Neuronal stem cell (in vitro differentiated cells): ENCODE measurements at regions not wholly inside any gene's neighbourhood (a gene's known extent, or its start where the extent isn't known, plus 50 kb on each side); places are given as distances from the start of the nearest gene placed in this dataset.

Experiments
- DNase-seq: peaks from one replicate; pipeline ENCODE4 v3.0.0-alpha.2; 2013; ENCODE audit warnings: low spot score
- H2AFZ ChIP-seq: one replicate; pipeline ENCODE4 v1.6.1; 2013; ENCODE audit warnings: mild to moderate bottlenecking, low read length, inconsistent platforms
- H2AK5ac ChIP-seq: 2 replicates; pipeline ENCODE4 v1.6.1; 2013; ENCODE audit warnings: low read depth, mild to moderate bottlenecking, inconsistent platforms, low read length, moderate library complexity, mixed read lengths
- H2BK120ac ChIP-seq: 2 replicates; pipeline ENCODE4 v1.6.1; 2013; ENCODE audit warnings: low read depth, mild to moderate bottlenecking, inconsistent platforms, low read length, moderate library complexity, mixed read lengths
- H2BK12ac ChIP-seq: one replicate; pipeline ENCODE4 v1.6.1; 2013; ENCODE audit warnings: low read length, inconsistent platforms
- H2BK15ac ChIP-seq: 2 replicates; pipeline ENCODE4 v1.6.1; 2013; ENCODE audit warnings: mild to moderate bottlenecking, low read length, inconsistent platforms, mixed read lengths
- H2BK5ac ChIP-seq: one replicate; pipeline ENCODE4 v1.6.1; 2013; ENCODE audit warnings: inconsistent platforms, mild to moderate bottlenecking, low read length, moderate library complexity
- H3K14ac ChIP-seq: one replicate; pipeline ENCODE4 v1.6.1; 2013; ENCODE audit warnings: low read length, inconsistent platforms
- H3K18ac ChIP-seq: 2 replicates; pipeline ENCODE4 v1.6.1; 2013; ENCODE audit warnings: low read length, inconsistent platforms
- H3K23ac ChIP-seq: 2 replicates; pipeline ENCODE4 v1.6.1; 2013; ENCODE audit warnings: low read depth, mild to moderate bottlenecking, mixed read lengths, low read length, inconsistent platforms; ENCODE audit not compliant: poor library complexity
- H3K27ac ChIP-seq: replicated peaks from 3 replicates; pipeline ENCODE4 v1.5.1; 2013; ENCODE audit warnings: low read length, inconsistent platforms
- H3K27me3 ChIP-seq, 3 experiments: 2 replicates each; pipeline ENCODE4 v1.6.1; 2013; ENCODE audit warnings: low read length in 3 of 3, mild to moderate bottlenecking in 2 of 3, inconsistent platforms in 1 of 3, low read depth in 1 of 3, mixed read lengths in 1 of 3, moderate library complexity in 1 of 3; ENCODE audit not compliant: control insufficient read depth in 3 of 3, insufficient read depth in 3 of 3
- H3K36me3 ChIP-seq, 2 donors: replicated peaks in 1 of 2; 2 replicates each; pipeline ENCODE4 v1.6.1; 2013; ENCODE audit warnings: low read length in 2 of 2; ENCODE audit not compliant: control insufficient read depth in 2 of 2, insufficient read depth in 2 of 2
- H3K4ac ChIP-seq: 2 replicates; pipeline ENCODE4 v1.6.1; 2013; ENCODE audit warnings: inconsistent platforms, mild to moderate bottlenecking, low read length, moderate library complexity
- H3K4me1 ChIP-seq, 2 donors: 1 replicate in 1 of 2; 2 replicates in 1 of 2; pipeline ENCODE4 v1.6.1; 2013; ENCODE audit warnings: low read length in 2 of 2, low read depth in 1 of 2; ENCODE audit not compliant: control insufficient read depth in 2 of 2, insufficient read depth in 1 of 2
- H3K4me2 ChIP-seq: one replicate; pipeline ENCODE4 v1.6.1; 2013; ENCODE audit warnings: mild to moderate bottlenecking, low read length, inconsistent platforms; ENCODE audit not compliant: insufficient read depth, poor library complexity, severe bottlenecking
- H3K4me3 ChIP-seq, 2 donors: 2 replicates each; pipeline ENCODE4 v1.5.1; 2013; ENCODE audit warnings: low read length in 2 of 2, mild to moderate bottlenecking in 2 of 2, inconsistent platforms in 1 of 2, moderate library complexity in 1 of 2
- H3K79me1 ChIP-seq: one replicate; pipeline ENCODE4 v1.6.1; 2013; ENCODE audit warnings: low read depth, mild to moderate bottlenecking, inconsistent platforms, low read length, moderate library complexity
- H3K9ac ChIP-seq: one replicate; pipeline ENCODE4 v1.6.1; 2013; ENCODE audit warnings: mild to moderate bottlenecking, low read depth, low read length, inconsistent platforms; ENCODE audit not compliant: poor library complexity
- H3K9me3 ChIP-seq, 2 donors: replicated peaks in 1 of 2; 2 replicates each; pipeline versions ENCODE3 to v1.6.1; 2013; ENCODE audit warnings: low read length in 2 of 2, mild to moderate bottlenecking in 2 of 2, inconsistent platforms in 1 of 2, low read depth in 1 of 2, mixed read lengths in 1 of 2, moderate library complexity in 1 of 2; ENCODE audit not compliant: control insufficient read depth in 2 of 2, insufficient read depth in 1 of 2
- H4K8ac ChIP-seq: one replicate; pipeline ENCODE4 v1.6.1; 2013; ENCODE audit warnings: low read depth, mild to moderate bottlenecking, inconsistent platforms, low read length, moderate library complexity
- H4K91ac ChIP-seq: one replicate; pipeline ENCODE4 v1.6.1; 2013; ENCODE audit warnings: low read length, low read depth, mild to moderate bottlenecking, inconsistent platforms; ENCODE audit not compliant: poor library complexity
- WGBS, 2 donors: extraction: QIAGEN DNeasy Blood & Tissue Kit; methylation state at CpG; one replicate each; pipeline ENCODE4 v1.1.7; 2013; ENCODE audit warnings: missing lambda C conversion rate in 2 of 2, mixed read lengths in 1 of 2; ENCODE audit not compliant: insufficient read length in 2 of 2, insufficient replicate concordance in 1 of 2; ENCODE audit errors: extremely low coverage in 2 of 2; 5-methylcytosine and 5-hydroxymethylcytosine counted together

DNA sequence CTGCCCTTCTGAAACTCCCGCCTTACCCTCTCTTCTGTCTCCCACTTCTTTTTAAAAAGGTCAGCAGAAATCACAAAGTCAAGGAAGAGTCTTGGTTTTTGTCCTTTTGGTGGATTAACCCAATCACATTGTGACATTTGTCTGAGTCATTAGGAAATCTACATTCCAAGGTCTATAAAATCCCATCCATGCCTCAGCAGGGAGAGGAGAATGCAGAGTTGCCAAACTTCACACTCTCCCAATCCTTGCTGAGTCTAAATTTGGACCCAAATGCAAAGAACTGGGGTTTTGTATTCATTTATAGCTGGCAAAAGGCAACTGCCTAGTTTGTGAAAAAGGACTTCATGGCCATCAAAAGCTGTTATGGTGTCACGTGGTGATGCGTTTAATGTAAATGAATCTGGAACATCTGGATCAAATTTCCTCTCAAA is 67.9 kb downstream of the TMEM30B start:
- no peak overlapping the region for H3K14ac ChIP-seq
- no peak overlapping the region for H4K91ac ChIP-seq
- H3K4me3 ChIP-seq, result no peak overlapping the region
- H3K4me1 ChIP-seq, result peaks cover 0 to 3% of the 10 kb centered on the region in 2 donors
- no peak for DNase-seq
- no peak overlapping the region for H4K8ac ChIP-seq
- no peaks in the 10 kb centered on the region for H3K36me3 ChIP-seq
- no CpG with 5 or more reads among the region's 3 CpGs for WGBS, 2 donors
- no peak overlapping the region for H2AFZ ChIP-seq
- no peak overlapping the region for H2BK15ac ChIP-seq
- no peaks in the 10 kb centered on the region for H3K9me3 ChIP-seq
- H3K4ac ChIP-seq, result no peak overlapping the region
- H3K79me1 ChIP-seq, result no peaks in the 10 kb centered on the region
- H3K9ac ChIP-seq, result no peak overlapping the region
- H2AK5ac ChIP-seq, result no peak overlapping the region
- H2BK120ac ChIP-seq, result no peak overlapping the region
- no peak overlapping the region for H3K23ac ChIP-seq
- H3K18ac ChIP-seq, result no peak overlapping the region
- H3K4me2 ChIP-seq, result no peak overlapping the region
- H2BK5ac ChIP-seq, result no peak overlapping the region
- H3K27me3 ChIP-seq, result peaks cover 0 to 3% (median 0%) of the 10 kb centered on the region in 3 experiments
- no peak overlapping the region for H3K27ac ChIP-seq
- H2BK12ac ChIP-seq, result no peak overlapping the region

- H2AK5ac ChIP-seq, result no peak overlapping the region
- H3K79me1 ChIP-seq, result no peaks in the 10 kb centered on the region
- no peak overlapping the region for H4K8ac ChIP-seq
- no peak overlapping the region for H2BK5ac ChIP-seq
- no peak overlapping the region for H3K4ac ChIP-seq
- no peak overlapping the region for H3K9ac ChIP-seq
- H3K4me2 ChIP-seq, result no peak overlapping the region
- no peak overlapping the region for H3K14ac ChIP-seq
- DNase-seq, result no peak
- WGBS, 2 donors, result no CpG with 5 or more reads among the region's 1 CpG
- no peak overlapping the region for H2BK120ac ChIP-seq
- no peak overlapping the region for H3K18ac ChIP-seq
- no peak overlapping the region for H2BK12ac ChIP-seq
- H2AFZ ChIP-seq, result no peak overlapping the region
- no peak overlapping the region for H3K4me3 ChIP-seq
- no peaks in the 10 kb centered on the region for H3K36me3 ChIP-seq
- H3K9me3 ChIP-seq, result no peaks in the 10 kb centered on the region
- no peak overlapping the region for H3K27ac ChIP-seq
- no peak overlapping the region for H4K91ac ChIP-seq
- no peak overlapping the region for H2BK15ac ChIP-seq
- no peak overlapping the region for H3K23ac ChIP-seq
- H3K27me3 ChIP-seq, result peaks cover 0 to 3% (median 0%) of the 10 kb centered on the region in 3 experiments
- H3K4me1 ChIP-seq, result peaks cover 0 to 3% of the 10 kb centered on the region in 2 donors
Measured at GRCh38 chr14:61212546-61212945, 68.6 kb downstream of the TMEM30B start.

GRCh38 chr14:61211476-61212255 is 69.5 kb downstream of the TMEM30B start:
- H2BK15ac ChIP-seq, result no peak overlapping the region
- no peak overlapping the region for H2BK5ac ChIP-seq
- no peaks in the 10 kb centered on the region for H3K9me3 ChIP-seq
- DNase-seq, result no peak
- no peak overlapping the region for H2AFZ ChIP-seq
- H2BK12ac ChIP-seq, result no peak overlapping the region
- H3K9ac ChIP-seq, result no peak overlapping the region
- H3K27ac ChIP-seq, result no peak overlapping the region
- no peaks in the 10 kb centered on the region for H3K36me3 ChIP-seq
- no peak overlapping the region for H3K14ac ChIP-seq
- no peaks in the 10 kb centered on the region for H3K79me1 ChIP-seq
- H3K4me3 ChIP-seq, result no peak overlapping the region
- no peak overlapping the region for H3K23ac ChIP-seq
- no peak overlapping the region for H3K18ac ChIP-seq
- H2AK5ac ChIP-seq, result no peak overlapping the region
- H3K4ac ChIP-seq, result no peak overlapping the region
- no peak overlapping the region for H2BK120ac ChIP-seq
- H4K91ac ChIP-seq, result no peak overlapping the region
- peaks cover 0 to 3% (median 0%) of the 10 kb centered on the region in 3 experiments for H3K27me3 ChIP-seq
- WGBS, 2 donors, result no CpG with 5 or more reads among the region's 9 CpGs
- H3K4me2 ChIP-seq, result no peak overlapping the region
- H4K8ac ChIP-seq, result no peak overlapping the region
- peaks cover 0 to 3% of the 10 kb centered on the region in 2 donors for H3K4me1 ChIP-seq

DNA sequence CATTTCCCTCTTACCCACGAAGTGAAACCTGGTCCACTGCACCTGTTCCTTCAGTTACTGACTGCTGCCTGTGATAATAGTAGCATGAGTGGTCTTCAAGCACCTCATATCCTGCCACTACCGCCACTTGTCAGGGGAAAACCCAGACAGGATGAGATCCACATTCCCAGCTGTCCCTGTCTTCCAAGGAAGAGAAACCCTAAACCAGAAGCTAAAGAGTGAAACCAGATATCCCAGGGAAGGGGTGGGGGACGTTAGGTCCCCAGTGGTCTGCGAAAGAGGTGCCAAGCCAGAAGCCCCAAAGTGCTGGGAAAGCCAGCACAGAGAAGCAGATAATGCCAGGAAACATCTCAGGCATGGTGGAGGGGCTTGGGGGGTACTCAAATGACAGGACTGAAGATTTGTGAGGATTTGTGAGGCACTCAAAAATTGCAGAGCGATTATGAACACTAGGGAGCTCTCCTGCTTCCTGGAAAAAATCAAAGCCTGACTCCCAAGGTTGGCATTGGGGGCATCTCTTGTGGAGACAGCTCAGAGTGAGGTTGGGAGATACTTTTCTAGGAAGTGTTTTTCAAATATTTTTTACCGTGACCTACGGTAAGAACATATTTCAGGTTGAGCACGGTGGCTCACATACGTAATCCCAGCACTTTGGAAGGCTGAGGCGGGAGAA is 77.9 kb downstream of the TMEM30B start:
- Histone ChIP-seq H2AK5ac (no peak overlapping the region), H2BK120ac (no peak overlapping the region), H3K4ac (no peak overlapping the region), H3K9me3 (no peaks in the 10 kb centered on the region), H3K27me3 (no peaks in the 10 kb centered on the region), H3K79me1 (no peaks in the 10 kb centered on the region), H3K18ac (peak overlapping the region; percentile 27), H3K27ac (no peak overlapping the region), H3K9ac (no peak overlapping the region), H4K91ac (no peak overlapping the region), H2AFZ (no peak overlapping the region), H2BK12ac (no peak overlapping the region), H3K4me3 (no peak overlapping the region), H3K4me1 (peaks cover 0 to 3% of the 10 kb centered on the region in 2 donors), H3K36me3 (no peaks in the 10 kb centered on the region), H2BK15ac (no peak overlapping the region), H3K23ac (no peak overlapping the region), H2BK5ac (no peak overlapping the region), H3K14ac (no peak overlapping the region), H3K4me2 (no peak overlapping the region), H4K8ac (no peak overlapping the region)
- no CpG with 5 or more reads among the region's 10 CpGs for WGBS, 2 donors
- no peak for DNase-seq
